ENCODE measurements at regions not wholly inside any gene's neighbourhood (a gene's known extent, or its start where the extent isn't known, plus 50 kb on each side); places are given as distances from the start of the nearest gene placed in this dataset.

DNA sequence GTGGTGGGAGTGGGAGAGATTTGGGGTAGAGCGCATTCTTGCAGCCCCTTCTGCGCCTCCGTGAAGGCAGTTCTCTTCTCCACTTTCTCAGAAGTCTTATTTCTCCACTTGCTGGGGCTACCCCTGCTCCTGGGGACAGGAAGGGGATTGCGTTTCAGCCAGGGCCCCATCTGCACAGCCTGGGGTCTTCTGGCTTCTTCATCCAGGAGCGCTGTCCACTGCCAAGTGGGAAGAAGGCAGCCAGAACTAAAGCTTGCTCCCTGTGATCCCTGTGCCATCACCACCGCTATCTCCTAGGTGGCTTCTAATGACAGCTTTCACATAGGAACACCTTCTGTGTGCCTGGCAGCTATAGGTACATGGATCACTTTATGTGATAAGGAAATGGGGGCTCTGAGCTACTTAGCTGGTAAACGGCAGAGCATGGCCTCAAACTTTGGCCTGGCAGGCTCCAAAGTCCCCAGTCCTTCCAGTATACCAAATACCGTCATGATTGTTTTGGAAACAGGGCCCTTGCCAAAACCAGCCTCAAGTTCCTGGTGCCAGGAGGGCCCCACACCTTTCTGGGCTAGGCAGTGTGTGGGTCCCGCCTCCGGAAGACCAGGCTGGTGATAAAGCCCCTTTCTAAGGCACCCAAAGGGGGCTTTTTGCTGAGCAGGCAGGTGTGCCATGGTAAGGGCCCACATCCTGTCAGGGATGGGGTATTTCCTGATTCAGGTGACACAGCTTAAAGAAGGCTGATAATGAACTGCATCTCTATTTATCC is 60.4 kb upstream of the PAX6 start:
- H3K27ac Mint-ChIP-seq: no peak overlapping the region
- H3K36me3 Mint-ChIP-seq (ENCODE audit: low read depth): no peaks in the 10 kb centered on the region
- ChIA-PET CTCF (interaction anchor here (1.0 to 2.4 kb wide), 4 partner anchors 10 to 765 kb away, joined by 3 to 5 read pairs (median 3); no protein-coding TSS in a partner anchor), POLR2A (no interaction called here)
- no peak for DNase-seq
- no peak overlapping the region for H3K4me3 Mint-ChIP-seq
- no peaks in the 10 kb centered on the region for H3K4me1 Mint-ChIP-seq
- no peaks in the 10 kb centered on the region for H3K9me3 Mint-ChIP-seq
- H3K27me3 Mint-ChIP-seq: peaks cover 18% of the 10 kb centered on the region

DNA sequence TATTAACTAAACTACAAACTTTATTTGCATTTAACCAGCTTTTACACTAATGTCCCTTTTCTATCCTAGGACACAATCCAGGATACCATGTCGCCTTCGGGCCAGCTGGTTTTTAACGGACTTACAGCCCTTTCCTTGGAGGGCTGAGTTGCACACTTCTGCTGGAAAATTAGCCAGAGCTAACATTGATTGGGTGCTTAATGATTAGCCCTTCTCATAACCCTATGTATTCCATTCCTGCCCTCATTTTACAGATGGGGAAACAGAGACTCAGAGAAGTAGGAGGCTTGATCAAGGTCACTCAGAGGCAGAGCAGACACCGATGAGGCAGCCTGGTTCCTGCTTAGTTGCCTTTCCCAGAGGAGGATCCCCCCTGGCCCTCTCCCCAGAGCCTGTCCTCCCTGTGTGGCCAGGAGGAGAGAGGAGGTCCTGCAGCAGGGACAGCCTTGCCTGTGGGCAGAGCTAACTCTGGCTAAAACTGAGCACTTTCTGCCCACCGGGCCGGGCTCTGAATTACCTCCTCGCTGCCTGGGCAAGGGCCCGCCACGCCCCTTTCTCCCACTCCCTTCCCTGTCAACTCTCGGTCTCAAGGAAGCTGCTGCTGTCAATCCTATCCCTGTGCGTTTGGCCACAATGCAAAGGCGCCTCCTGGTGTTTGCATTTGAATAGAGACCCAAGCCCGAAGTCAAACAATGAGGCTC is 59.6 kb upstream of the PAX6 start:
- ChIA-PET POLR2A (no interaction called here), CTCF (interaction anchor here (1.0 to 2.4 kb wide), 5 partner anchors 9 to 625 kb away, joined by 3 to 5 read pairs (median 3); no protein-coding TSS in a partner anchor)
- peak; percentile 21 for DNase-seq
- Mint-ChIP-seq H3K27me3 (peaks cover 14% of the 10 kb centered on the region), H3K4me1 (no peaks in the 10 kb centered on the region), H3K4me3 (no peak overlapping the region), H3K27ac (no peak overlapping the region), H3K36me3 (ENCODE audit: low read depth) (no peaks in the 10 kb centered on the region), H3K9me3 (no peaks in the 10 kb centered on the region)

DNA sequence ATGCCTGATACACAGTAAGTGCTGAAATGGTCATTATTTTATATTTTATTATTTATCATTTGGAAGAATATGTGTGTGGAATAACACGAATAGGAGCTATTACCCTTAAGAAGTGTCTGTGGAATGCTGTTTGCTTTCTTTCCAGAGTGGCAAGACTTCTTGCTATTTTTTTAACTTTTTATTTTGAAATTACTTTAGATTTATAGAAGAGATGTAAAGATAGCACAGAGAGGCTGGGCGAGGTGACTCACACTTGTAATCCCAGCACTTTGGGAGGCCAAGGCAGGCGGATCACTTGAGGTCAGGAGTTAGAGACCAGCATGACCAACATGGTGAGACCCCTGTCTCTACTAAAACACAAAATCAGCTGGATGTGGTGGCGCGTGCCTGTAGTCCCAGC is 58.9 kb upstream of the PAX6 start:
- Mint-ChIP-seq H3K36me3 (ENCODE audit: low read depth) (no peaks in the 10 kb centered on the region), H3K27me3 (peaks cover 12% of the 10 kb centered on the region), H3K4me1 (no peaks in the 10 kb centered on the region), H3K27ac (no peak overlapping the region), H3K9me3 (no peaks in the 10 kb centered on the region), H3K4me3 (no peak overlapping the region)
- ChIA-PET POLR2A (no interaction called here), CTCF (interaction anchor here (1.0 to 1.2 kb wide), 2 partner anchors 88 to 624 kb away, joined by 3 to 5 read pairs; no protein-coding TSS in a partner anchor)
- no peak for DNase-seq

DNA sequence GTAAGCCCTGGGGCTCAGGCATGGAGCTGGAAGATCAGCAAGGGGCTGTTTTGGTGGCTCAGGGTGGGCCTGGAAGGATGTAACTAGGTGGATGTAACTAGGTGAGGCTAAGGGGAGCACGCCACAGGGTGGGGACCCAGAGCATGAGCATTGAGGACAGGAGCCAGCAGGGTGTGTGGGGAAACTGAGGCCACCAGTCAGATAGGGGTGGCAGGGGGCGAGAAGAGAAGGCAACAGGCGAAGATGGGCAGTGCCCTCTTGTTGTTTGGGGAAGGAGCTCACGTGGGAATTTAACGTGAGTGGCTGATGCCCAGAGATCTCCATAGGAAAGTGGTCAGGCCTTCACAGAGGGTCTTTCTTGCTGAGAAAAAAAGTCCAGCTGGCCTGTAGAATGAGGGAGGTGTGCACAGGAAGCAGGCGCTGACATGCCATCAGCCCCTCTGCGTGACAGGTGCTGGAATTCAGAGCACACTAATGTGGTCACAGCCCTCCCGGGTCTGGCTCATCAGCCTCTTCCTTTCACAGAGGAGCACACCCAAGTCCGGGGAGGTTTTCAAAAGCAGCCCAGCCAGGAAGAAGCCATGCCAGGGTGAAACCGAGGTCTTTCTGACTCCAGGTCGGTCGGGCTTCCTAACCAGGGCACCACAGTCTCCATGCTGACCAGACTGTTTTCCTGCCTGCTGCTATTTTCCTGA is 54.6 kb upstream of the PAX6 start:
- Mint-ChIP-seq H3K36me3 (ENCODE audit: low read depth) (no peaks in the 10 kb centered on the region), H3K27me3 (peaks cover 17% of the 10 kb centered on the region), H3K4me3 (no peak overlapping the region), H3K9me3 (no peaks in the 10 kb centered on the region), H3K27ac (no peak overlapping the region), H3K4me1 (no peaks in the 10 kb centered on the region)
- POLR2A ChIA-PET: interaction anchor here (1.1 kb wide), 1 partner anchor 19 kb away, joined by 3 read pairs; no protein-coding TSS in a partner anchor
- DNase-seq: no peak
- CTCF ChIA-PET: no interaction called here

DNA sequence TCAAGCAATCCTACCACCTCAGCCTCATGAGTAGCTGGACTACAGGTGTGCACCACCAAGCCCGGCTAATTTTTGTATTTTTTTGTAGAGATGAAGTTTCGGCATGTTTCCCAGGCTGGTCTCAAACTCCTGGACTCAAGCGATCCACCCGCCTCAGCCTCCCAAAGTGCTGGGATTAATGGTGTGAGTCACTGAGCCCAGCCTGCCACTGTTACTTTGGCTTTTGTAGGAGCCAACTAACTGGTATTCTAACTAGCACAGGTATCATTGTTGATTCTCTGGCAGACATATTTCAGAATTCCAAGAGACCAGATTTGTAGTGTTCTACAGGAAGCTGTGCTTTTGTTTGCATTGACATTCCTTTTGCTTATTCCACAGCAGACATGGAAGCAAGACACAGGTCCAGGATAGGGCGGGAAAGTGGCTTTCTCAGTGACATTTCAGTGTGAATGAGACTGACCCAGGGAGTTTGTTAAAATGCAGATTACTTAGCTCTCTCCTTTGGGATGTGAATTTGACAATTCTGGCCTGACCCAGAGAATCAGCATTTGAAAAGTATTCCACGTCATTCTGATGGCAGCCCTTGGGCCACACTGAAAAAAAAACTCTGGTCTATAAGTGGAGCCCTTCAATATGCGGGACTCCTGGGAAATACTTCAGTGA is 52.2 kb upstream of the PAX6 start:
- Mint-ChIP-seq H3K4me3 (no peak overlapping the region), H3K36me3 (ENCODE audit: low read depth) (no peaks in the 10 kb centered on the region), H3K27ac (no peak overlapping the region), H3K27me3 (peaks cover 17% of the 10 kb centered on the region), H3K4me1 (no peaks in the 10 kb centered on the region), H3K9me3 (no peaks in the 10 kb centered on the region)
- POLR2A ChIA-PET: no interaction called here
- no peak for DNase-seq
- CTCF ChIA-PET: no interaction called here

DNA sequence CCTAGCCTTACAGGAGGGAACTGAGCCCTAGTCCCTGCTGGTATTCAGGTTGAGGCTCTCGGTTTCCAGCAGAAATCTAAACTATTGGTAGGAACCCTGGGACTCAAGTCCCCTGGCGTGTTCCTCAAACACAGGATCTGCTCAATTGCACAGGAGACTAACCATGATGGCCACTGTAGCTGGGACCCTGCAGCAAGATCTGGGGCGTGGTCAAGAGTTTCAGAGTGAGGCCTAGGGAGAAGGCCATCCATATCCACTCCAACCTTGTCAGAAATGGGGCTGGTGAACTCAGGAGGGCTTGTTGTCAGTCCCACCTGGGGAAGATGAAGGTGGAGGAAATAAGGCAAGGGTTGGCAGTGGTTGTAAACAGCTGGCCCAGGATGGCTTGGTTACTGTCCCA is 49.9 kb upstream of the PAX6 start:
- no peak overlapping the region for H3K27ac Mint-ChIP-seq
- DNase-seq: no peak
- no peaks in the 10 kb centered on the region for H3K36me3 Mint-ChIP-seq (ENCODE audit: low read depth)
- peaks cover 18% of the 10 kb centered on the region for H3K27me3 Mint-ChIP-seq
- ChIA-PET POLR2A (no interaction called here), CTCF (interaction anchor here (1.3 kb wide), 1 partner anchor 11 kb away, joined by 5 read pairs; no protein-coding TSS in a partner anchor)
- H3K4me1 Mint-ChIP-seq: no peaks in the 10 kb centered on the region
- no peaks in the 10 kb centered on the region for H3K9me3 Mint-ChIP-seq
- no peak overlapping the region for H3K4me3 Mint-ChIP-seq

All from activated CD4-positive, alpha-beta memory T cell treated with anti-CD3 and anti-CD28 coated beads, Interleukin-2, amount 10 ng/mL, durations not matched to agents 7 days and 5 days (primary cell).